Esophagus muscularis mucosa (tissue), 3 donors: ENCODE measurements at regions not wholly inside any gene's neighbourhood (a gene's known extent, or its start where the extent isn't known, plus 50 kb on each side); places are given as distances from the start of the nearest gene placed in this dataset.

Experiments used
- POLR2A ChIP-seq: fragments of 450-650 bp; IDR thresholded peaks from one replicate; pipeline ENCODE4 v1.6.1; 2017; ENCODE audit warnings: antibody characterized with exemption, moderate library complexity, mild to moderate bottlenecking, low read depth
- TF ChIP-seq, protein P1 (sequence below), 3 experiments: fragments of 200-600 bp in 2 of 3; fragments of 450-650 bp in 1 of 3; sonication (generic) in 2 of 3; IDR thresholded peaks; one replicate each; pipeline ENCODE4 v1.5.1; 2017 to 2019; ENCODE audit warnings: antibody characterized with exemption in 3 of 3, mild to moderate bottlenecking in 2 of 3, moderate library complexity in 1 of 3

DNA sequence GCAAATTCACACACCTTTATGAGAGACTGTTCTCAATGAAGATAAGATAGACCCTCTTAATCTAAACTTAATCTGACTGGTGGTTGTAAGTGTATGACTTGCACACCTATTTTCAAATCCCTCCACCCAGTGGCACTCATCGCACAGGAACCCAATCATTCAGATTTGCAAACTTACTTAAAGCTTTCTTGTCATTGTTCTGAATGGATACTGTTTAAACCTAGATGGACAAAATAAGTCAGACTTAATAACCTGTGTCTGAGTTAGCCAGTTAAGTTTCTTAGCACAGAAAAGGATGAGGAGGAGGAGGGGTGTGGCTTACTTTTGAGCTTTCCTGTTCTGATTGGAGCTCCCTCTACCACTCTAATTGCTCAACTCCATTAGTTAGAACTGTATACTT, 252.4 kb upstream of the CCNH start:
- TF ChIP-seq, protein P1, sequence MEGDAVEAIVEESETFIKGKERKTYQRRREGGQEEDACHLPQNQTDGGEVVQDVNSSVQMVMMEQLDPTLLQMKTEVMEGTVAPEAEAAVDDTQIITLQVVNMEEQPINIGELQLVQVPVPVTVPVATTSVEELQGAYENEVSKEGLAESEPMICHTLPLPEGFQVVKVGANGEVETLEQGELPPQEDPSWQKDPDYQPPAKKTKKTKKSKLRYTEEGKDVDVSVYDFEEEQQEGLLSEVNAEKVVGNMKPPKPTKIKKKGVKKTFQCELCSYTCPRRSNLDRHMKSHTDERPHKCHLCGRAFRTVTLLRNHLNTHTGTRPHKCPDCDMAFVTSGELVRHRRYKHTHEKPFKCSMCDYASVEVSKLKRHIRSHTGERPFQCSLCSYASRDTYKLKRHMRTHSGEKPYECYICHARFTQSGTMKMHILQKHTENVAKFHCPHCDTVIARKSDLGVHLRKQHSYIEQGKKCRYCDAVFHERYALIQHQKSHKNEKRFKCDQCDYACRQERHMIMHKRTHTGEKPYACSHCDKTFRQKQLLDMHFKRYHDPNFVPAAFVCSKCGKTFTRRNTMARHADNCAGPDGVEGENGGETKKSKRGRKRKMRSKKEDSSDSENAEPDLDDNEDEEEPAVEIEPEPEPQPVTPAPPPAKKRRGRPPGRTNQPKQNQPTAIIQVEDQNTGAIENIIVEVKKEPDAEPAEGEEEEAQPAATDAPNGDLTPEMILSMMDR (IDR thresholded peaks at IDR 0.05), result no peak
- no peak for TF ChIP-seq POLR2A
